LNCaP clone FGC (cell line): ENCODE measurements at regions not wholly inside any gene's neighbourhood (a gene's known extent, or its start where the extent isn't known, plus 50 kb on each side); places are given as distances from the start of the nearest gene placed in this dataset.

ENCODE experiments used
- DNase-seq: peaks from one replicate; pipeline ENCODE4 v3.0.0-alpha.2; 2011; ENCODE audit warnings: low read depth
- H3K4me3 ChIP-seq: 2 replicates; pipeline ENCODE4 v1.5.1; 2011; ENCODE audit warnings: mild to moderate bottlenecking, low read depth, low read length, control low read depth
- CTCF ChIP-seq: IDR thresholded peaks from 2 replicates; pipeline ENCODE4 v1.5.1; 2012; ENCODE audit warnings: mild to moderate bottlenecking; ENCODE audit not compliant: control insufficient read depth, insufficient read depth; ENCODE audit errors: extremely low read depth

- H3K4me3 ChIP-seq = no peak overlapping the region
- no peak for DNase-seq
- no peak for TF ChIP-seq CTCF
Measured at GRCh38 chr3:159605101-159605500, 383.5 kb upstream of the IL12A start.

DNA sequence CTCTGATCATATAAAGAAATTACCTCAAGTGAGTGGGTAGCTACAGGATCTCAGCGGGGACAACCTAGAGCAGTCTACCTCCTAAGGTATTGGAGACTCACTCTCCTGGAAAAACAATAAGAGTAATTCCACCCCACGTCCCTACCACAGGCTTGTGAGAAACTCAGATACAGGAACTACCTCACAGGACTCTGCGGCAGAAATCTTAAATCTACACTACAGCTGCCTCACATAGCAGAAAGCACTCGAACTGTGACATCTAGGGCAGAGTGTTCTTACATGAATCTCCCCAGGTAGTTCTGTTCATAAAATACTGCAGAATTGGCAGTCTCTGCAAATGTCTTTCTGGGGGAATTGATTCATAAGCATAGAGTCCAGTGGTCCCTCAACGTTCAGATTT, 382.9 kb upstream of the IL12A start:
- no peak for TF ChIP-seq CTCF
- no peak for DNase-seq
- H3K4me3 ChIP-seq = no peak overlapping the region

DNA sequence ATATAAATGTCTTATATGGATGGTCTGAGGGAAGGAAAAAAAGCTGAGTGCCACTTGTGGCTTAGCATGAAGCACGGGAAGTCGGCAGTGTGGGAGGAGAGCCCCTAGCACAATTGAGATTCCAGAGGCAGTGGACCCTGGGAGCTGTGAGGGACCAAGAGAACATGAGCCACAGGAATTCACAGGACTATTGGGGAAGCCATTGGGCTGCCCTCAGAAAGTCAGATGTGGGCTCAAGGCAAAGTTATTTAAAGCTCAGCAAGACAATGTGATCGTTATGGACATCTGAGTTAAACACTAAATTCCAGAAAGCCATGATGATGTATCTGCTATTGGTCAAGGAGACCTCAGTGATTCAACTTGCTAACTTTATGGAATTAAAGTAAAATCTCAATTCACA, 380.8 kb upstream of the IL12A start:
- no peak overlapping the region for H3K4me3 ChIP-seq
- no peak for TF ChIP-seq CTCF
- DNase-seq = no peak

- no peak for TF ChIP-seq CTCF
- DNase-seq = no peak
- no peak overlapping the region for H3K4me3 ChIP-seq
Measured at GRCh38 chr3:159608311-159608710, 380.3 kb upstream of the IL12A start.

GRCh38 chr3:159609625-159610024, 379.0 kb upstream of the IL12A start:
- no peak overlapping the region for H3K4me3 ChIP-seq
- no peak for TF ChIP-seq CTCF
- DNase-seq = no peak

DNA sequence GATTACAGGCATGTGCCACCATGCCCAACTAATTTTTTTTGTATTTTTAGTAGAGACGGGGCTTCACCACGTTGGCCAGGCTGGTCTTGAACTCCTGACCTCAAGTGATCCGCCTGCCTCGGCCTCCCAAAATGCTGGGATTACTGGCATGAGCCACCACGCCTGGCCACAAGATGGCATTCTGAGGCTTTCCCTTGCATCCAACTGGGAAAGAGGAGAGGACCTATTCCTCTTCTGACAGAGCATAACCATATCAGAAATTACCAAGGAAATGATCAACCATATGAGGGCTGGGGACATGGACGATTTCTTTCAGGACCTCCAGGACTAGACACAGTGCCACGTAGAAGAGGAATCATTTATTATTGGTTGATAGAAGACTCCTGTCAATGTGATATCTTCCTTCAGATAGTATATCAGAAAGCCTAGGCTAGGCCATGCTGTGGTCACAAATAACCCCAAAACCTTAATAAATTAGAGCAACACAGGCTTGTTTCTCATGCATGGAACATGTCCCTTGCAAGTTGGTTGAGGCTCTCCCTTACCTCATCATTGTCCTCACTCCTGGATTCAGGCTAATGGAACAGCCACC, 372.3 kb upstream of the IL12A start:
- H3K4me3 ChIP-seq = no peak overlapping the region
- DNase-seq = no peak

More for the DNA sequence above, 372.3 kb upstream of the IL12A start:
- TF ChIP-seq CTCF = peak; percentile 80
